ENCODE measurements at regions not wholly inside any gene's neighbourhood (a gene's known extent, or its start where the extent isn't known, plus 50 kb on each side); places are given as distances from the start of the nearest gene placed in this dataset.

DNA sequence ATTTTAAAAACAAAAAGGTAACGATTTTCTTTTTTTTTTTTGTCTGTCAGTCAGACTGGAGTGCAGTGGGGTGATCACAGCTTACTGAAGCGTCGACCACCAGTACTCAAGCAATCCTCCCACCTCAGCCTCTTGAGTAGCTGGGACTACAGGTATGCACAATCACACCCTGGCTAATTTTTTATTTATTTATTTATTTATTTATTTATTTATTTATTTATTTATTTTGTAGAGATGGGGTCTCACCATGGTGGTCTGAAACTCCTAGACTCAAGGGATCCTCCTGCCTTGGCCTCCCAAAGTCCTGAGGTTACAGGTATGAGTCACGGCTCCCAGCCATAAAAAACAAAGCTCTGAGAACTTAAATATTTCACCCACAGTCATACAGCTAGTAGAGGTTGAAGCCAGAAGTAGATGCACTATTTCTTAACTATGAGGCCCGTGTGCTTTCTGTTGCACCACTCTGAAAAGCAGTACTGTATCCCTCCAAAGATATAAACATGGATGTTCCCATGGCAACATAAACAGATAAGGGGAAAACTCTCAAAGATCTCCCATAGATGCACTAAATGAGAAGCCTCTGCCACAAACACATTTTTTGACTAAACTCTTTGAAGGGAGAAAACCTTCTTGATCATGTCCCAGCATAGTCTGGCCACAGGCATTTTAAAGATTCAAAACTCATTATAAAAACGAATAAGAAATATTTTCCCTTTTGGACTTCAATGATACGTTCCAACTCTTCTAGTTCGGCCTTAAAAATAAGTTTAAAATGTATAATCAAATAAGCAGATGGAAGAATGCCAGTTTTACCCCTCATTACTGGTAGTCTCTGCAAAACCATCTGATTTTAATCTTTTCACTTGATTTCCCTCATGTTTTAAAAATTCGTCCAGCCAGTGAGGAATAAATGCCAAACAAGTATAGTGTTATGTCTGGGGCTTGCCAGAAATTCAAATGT is 162.3 kb upstream of the ARHGEF26 start:
- Histone ChIP-seq H3K9me3 (no peaks in the 10 kb centered on the region), H3K36me3 (replicated peaks) (no peaks in the 10 kb centered on the region), H3K27me3 (ENCODE audit: low read depth) (0 out of 2 replicates have a peak, but pooled peaks cover 5% of the 10 kb centered on the region), H3K4me1 (no peaks in the 10 kb centered on the region), H3K4me3 (no peak overlapping the region)
- in situ Hi-C loops (cut with MboI; ENCODE audit: low sequenced_read_pairs), result loop anchor here (25.0 kb wide), 1 partner anchor 922 kb away; no protein-coding TSS in a partner anchor
- no peak for DNase-seq (ENCODE audit: low spot score in 2 of 2)

DNA sequence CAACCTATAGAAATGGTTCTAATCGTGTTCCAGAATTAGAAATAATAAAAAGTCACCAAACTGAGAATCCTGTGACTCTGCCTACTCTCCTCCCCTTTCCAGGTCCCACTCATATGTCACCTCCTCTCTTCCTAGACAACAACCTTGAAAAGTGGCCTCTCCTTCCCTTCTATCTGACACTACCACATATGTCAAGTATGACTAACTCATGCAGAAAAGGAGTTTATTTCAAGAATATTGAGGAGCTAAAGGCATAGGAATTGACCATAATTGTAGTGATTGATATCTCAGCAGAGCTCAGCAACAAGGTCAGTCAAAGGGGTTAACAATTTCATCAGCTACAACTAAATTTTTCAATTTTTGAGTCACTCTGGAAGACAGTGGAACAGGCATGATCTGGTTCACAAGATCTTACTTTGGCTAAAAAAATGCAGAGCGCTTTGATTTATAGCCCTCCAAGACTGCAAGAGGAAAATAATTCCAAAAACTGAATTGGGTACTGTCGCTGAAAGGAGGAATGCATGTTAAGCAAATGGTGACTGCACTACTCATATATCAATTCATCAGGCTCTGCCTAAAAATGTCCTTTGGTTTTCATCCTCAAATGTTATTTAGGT is 160.6 kb upstream of the ARHGEF26 start:
- in situ Hi-C loops (cut with MboI; ENCODE audit: low sequenced_read_pairs), result loop anchor here (25.0 kb wide), 1 partner anchor 923 kb away; no protein-coding TSS in a partner anchor

DNA sequence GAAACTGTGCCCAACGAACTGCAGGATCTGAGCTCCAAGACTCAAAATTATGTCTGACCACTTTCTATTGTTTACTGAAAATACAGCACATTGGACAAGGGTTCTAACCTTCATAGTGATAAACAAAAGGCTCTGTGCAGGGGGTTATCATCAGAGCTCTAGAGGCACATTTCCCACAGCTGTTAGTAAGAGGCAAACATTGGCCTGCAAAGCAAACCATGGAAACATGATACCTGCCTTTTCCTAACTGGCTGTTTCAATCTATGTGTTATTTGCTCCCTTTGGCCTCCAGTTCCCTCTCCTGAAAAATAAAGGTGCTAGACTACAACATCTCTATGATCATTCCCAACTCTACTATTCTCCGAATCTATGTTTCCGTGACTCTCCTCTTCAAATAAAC is 159.7 kb upstream of the ARHGEF26 start:
- no peaks in the 10 kb centered on the region for H3K9me3 ChIP-seq
- DNase-seq (ENCODE audit: low spot score in 2 of 2), result no peak
- 0 out of 2 replicates have a peak, but pooled peaks cover 5% of the 10 kb centered on the region for H3K27me3 ChIP-seq (ENCODE audit: low read depth)
- no peak overlapping the region for H3K4me3 ChIP-seq
- in situ Hi-C loops (cut with MboI; ENCODE audit: low sequenced_read_pairs), result loop anchor here (25.0 kb wide), 1 partner anchor 924 kb away; no protein-coding TSS in a partner anchor
- H3K4me1 ChIP-seq, result no peaks in the 10 kb centered on the region
- no peaks in the 10 kb centered on the region for H3K36me3 ChIP-seq (replicated peaks)

More for the DNA sequence above, 160.6 kb upstream of the ARHGEF26 start:
- Histone ChIP-seq H3K27me3 (ENCODE audit: low read depth) (0 out of 2 replicates have a peak, but pooled peaks cover 5% of the 10 kb centered on the region), H3K36me3 (replicated peaks) (no peaks in the 10 kb centered on the region), H3K4me3 (no peak overlapping the region), H3K9me3 (no peaks in the 10 kb centered on the region), H3K4me1 (no peaks in the 10 kb centered on the region)
- no peak for DNase-seq (ENCODE audit: low spot score in 2 of 2)

DNA sequence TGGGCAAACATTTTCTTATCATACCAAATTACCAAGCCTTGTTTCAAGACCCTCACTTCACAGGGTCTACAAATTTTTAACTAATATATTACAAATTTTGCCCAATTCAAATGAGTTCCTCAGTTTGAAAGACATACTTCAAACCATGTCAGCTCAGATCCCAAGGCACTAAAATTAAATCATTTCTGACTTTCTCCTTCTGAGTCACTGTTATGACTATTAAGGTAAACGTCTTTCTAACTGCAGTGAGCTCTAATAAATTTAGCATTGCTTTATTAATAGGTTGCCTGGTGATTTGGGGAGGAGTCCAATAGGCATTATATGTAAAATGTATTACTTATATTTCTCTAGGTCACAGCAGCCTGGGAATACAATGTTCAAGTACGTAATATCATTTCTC is 158.2 kb upstream of the ARHGEF26 start:
- H3K4me3 ChIP-seq, result no peak overlapping the region
- no peaks in the 10 kb centered on the region for H3K36me3 ChIP-seq (replicated peaks)
- in situ Hi-C loops (cut with MboI; ENCODE audit: low sequenced_read_pairs), result loop anchor here (25.0 kb wide), 1 partner anchor 926 kb away; no protein-coding TSS in a partner anchor
- no peaks in the 10 kb centered on the region for H3K4me1 ChIP-seq
- H3K27me3 ChIP-seq (ENCODE audit: low read depth), result 0 out of 2 replicates have a peak, but pooled peaks cover 5% of the 10 kb centered on the region
- H3K9me3 ChIP-seq, result no peaks in the 10 kb centered on the region
- DNase-seq (ENCODE audit: low spot score in 2 of 2), result no peak

DNA sequence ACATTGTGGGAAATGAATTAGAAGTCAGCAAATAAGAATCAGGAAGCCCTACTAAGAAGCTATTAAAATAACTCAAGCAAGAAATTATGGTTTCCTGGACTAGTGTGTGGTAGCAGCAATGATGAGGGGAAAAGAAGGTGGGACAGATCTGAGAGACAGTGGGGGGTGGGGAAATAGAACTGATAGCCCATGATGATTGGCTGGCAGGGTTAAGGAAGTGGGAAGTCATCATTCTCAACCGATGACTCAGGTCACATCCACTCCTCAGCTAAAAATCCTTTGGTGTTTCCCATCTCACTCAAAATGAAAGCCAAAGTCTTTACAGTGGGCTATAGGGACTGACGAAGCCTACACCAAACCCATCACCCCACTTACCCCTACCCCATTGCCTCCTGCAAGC is 153.9 kb upstream of the ARHGEF26 start:
- no peak for DNase-seq (ENCODE audit: low spot score in 2 of 2)
- Histone ChIP-seq H3K4me3 (no peak overlapping the region), H3K9me3 (no peaks in the 10 kb centered on the region), H3K36me3 (replicated peaks) (no peaks in the 10 kb centered on the region), H3K4me1 (no peaks in the 10 kb centered on the region; the same call in 1 of the 2 replicates), H3K27me3 (ENCODE audit: low read depth) (0 out of 2 replicates have a peak, but pooled peaks cover 5% of the 10 kb centered on the region)
- in situ Hi-C loops (cut with MboI; ENCODE audit: low sequenced_read_pairs), result loop anchor here (25.0 kb wide), 1 partner anchor 930 kb away; no protein-coding TSS in a partner anchor

DNA sequence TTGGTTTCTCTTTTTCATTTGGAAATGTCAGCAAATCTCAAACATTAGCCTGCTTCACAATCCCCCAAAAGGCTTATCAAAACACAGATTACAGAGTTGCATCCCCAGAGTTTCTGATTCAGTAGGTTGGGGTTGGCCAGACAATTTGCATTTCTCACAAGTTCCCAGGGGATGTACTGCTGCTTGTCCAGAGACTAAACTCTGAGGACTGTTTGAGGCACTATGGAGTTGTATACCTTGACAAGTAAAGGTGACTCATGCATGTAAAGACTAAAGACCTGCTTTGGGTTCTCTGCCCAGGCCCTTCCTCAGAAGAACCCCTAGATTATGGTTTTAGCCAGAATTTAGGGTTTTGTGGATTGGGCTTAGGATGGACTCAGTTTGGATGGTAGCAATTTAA is 151.1 kb upstream of the ARHGEF26 start:
- Histone ChIP-seq H3K4me1 (no peaks in the 10 kb centered on the region; the same call in 1 of the 2 replicates), H3K4me3 (no peak overlapping the region), H3K9me3 (no peaks in the 10 kb centered on the region), H3K27me3 (ENCODE audit: low read depth) (no peaks in the 10 kb centered on the region), H3K36me3 (replicated peaks) (no peaks in the 10 kb centered on the region)
- in situ Hi-C loops (cut with MboI; ENCODE audit: low sequenced_read_pairs), result loop anchor here (25.0 kb wide), 1 partner anchor 933 kb away; no protein-coding TSS in a partner anchor
- no peak for DNase-seq (ENCODE audit: low spot score in 2 of 2)

DNA sequence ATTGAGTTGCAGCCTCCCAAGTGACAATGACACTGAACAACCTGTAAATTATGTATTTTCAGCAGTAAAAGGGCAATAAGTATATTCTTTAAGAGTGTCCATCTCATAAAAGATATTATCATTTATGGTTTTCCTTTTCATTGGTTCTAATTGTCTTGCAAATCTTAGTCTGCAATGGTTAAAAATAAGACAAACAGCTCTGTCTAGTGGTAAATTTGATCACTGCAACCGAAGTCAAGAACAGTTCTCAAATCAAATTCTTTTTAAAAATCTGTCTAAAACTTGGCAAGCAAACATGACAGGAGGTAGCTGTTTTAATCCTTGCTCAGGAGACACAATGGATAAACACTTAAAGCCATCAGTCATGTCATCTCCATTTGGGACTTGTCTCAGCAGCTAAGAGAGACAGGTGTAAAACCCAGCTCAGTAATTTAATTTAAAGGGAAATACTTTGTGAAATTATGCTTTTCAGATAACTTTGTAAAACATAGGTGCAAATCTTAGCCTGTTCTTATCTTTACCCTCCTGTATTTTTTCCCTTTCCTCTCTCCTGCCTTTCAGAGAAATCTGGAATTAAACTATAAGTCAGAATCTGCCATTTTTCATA is 150.3 kb upstream of the ARHGEF26 start:
- DNase-seq (ENCODE audit: low spot score in 2 of 2), result peak in 1 of 2 experiments; percentile 38
- no peaks in the 10 kb centered on the region for H3K36me3 ChIP-seq (replicated peaks)
- H3K9me3 ChIP-seq, result no peaks in the 10 kb centered on the region
- H3K4me1 ChIP-seq, result no peaks in the 10 kb centered on the region; the same call in 1 of the 2 replicates
- H3K27me3 ChIP-seq (ENCODE audit: low read depth), result no peaks in the 10 kb centered on the region
- no peak overlapping the region for H3K4me3 ChIP-seq
- in situ Hi-C loops (cut with MboI; ENCODE audit: low sequenced_read_pairs), result loop anchor here (25.0 kb wide), 1 partner anchor 934 kb away; no protein-coding TSS in a partner anchor

DNA sequence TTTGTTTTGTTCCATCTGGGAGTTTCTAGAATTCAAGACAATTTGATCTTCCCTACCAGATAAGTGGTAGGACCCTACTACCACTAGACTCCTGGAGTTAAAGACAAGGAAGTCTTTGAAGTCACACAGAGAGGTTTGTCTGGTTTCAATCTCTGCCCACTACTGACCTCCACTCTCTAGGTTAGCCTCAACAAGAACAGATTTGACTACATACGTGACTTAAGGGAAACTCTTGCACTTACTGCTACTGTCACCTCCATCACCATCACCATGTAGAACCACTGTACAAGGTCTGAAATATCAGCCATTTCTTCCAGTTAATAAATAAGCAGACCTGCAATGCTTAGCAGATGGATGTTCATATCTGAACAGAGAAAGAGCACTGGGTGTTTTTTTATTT is 148.3 kb upstream of the ARHGEF26 start:
- no peak for DNase-seq (ENCODE audit: low spot score in 2 of 2)
- Histone ChIP-seq H3K36me3 (replicated peaks) (no peaks in the 10 kb centered on the region), H3K4me1 (no peaks in the 10 kb centered on the region; the same call in 1 of the 2 replicates), H3K27me3 (ENCODE audit: low read depth) (no peaks in the 10 kb centered on the region), H3K4me3 (no peak overlapping the region), H3K9me3 (no peaks in the 10 kb centered on the region)
- in situ Hi-C loops (cut with MboI; ENCODE audit: low sequenced_read_pairs), result loop anchor here (25.0 kb wide), 1 partner anchor 936 kb away; no protein-coding TSS in a partner anchor

DNA sequence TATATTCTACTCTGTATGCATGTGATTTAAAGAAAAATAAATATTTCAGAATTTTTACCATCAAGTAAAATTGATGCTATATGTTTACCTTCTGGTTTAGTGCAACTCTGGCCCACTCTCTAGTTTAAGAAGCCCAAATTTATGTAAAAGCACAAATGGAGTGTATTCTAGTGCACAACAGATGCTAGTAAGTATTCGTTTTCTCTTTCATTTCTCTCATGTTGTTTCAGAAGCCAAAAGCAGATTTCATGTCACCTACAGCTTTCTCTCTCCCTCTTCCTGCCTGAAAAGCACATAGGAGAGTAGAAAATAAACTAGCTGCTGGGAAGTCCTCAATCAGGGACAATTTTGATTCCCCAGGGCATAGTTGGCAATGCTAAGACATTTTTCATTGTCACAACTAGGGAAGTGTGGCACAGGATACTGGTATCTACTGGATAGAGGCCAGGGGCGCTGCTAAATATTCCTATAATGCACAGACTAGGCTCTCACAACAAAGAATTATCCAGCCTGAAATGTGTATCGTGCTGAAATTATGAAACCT is 147.4 kb upstream of the ARHGEF26 start:
- Histone ChIP-seq H3K27me3 (ENCODE audit: low read depth) (no peaks in the 10 kb centered on the region), H3K36me3 (replicated peaks) (no peaks in the 10 kb centered on the region), H3K9me3 (no peaks in the 10 kb centered on the region), H3K4me3 (no peak overlapping the region), H3K4me1 (no peaks in the 10 kb centered on the region; the same call in 1 of the 2 replicates)
- in situ Hi-C loops (cut with MboI; ENCODE audit: low sequenced_read_pairs), result loop anchor here (25.0 kb wide), 1 partner anchor 936 kb away; no protein-coding TSS in a partner anchor
- no peak for DNase-seq (ENCODE audit: low spot score in 2 of 2)

DNA sequence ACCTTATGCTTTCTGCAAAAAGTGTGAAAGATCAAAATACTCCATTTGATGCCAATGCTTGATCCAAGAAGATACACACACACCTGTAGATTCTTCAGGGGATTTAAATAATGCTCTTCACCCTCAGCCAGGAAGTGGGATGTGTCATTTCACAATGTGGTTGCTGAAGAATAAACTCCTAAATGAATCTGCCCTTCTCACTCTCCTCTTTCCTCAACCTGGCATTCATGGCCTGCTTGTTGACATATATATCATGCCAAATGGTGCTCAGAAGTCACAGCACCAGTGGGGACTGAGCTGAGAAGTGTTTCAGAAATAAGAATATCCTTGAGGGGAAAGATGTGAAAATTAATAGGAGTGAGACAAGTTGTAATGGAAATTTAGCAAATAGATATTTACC is 146.6 kb upstream of the ARHGEF26 start:
- in situ Hi-C loops (cut with MboI; ENCODE audit: low sequenced_read_pairs), result loop anchor here (25.0 kb wide), 1 partner anchor 937 kb away; no protein-coding TSS in a partner anchor
- Histone ChIP-seq H3K9me3 (no peaks in the 10 kb centered on the region), H3K36me3 (replicated peaks) (no peaks in the 10 kb centered on the region), H3K4me3 (no peak overlapping the region), H3K27me3 (ENCODE audit: low read depth) (no peaks in the 10 kb centered on the region), H3K4me1 (no peaks in the 10 kb centered on the region; the same call in 1 of the 2 replicates)
- no peak for DNase-seq (ENCODE audit: low spot score in 2 of 2)

DNA sequence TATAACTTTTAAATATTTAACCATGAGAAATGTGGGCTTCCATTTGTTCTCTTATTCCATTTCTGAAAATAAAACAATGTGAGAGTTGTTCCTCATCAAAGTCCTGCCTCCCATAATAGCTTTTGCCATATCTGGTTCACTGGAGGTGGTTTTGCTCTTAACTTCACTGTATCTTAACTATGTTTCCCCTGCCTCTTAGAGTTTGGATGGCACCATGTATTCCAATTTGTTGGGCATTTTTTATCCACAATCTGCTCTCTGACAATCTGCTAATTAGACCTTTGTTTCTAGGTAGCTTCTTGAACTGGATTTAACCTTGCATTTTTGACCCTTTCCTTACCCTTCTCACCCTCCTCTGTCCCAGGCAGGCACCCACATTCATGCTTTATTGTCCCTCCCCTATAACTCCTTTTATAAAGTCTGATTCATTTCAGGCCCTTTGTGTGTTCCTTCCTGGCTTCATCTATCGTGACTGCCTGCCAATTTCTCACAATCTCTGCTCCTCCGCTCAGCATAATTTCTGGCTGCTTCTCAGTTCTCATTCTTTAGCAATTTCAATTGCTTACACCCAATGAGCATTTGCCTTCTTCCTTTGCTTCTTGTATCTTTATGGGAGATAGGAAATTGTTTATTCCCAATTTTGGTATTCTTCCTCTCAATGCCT is 144.2 kb upstream of the ARHGEF26 start:
- no peak overlapping the region for H3K4me3 ChIP-seq
- in situ Hi-C loops (cut with MboI; ENCODE audit: low sequenced_read_pairs), result no loop called here
- no peaks in the 10 kb centered on the region for H3K4me1 ChIP-seq
- H3K9me3 ChIP-seq, result no peaks in the 10 kb centered on the region
- no peak for DNase-seq (ENCODE audit: low spot score in 2 of 2)
- no peaks in the 10 kb centered on the region for H3K36me3 ChIP-seq (replicated peaks)
- no peaks in the 10 kb centered on the region for H3K27me3 ChIP-seq (ENCODE audit: low read depth)

DNA sequence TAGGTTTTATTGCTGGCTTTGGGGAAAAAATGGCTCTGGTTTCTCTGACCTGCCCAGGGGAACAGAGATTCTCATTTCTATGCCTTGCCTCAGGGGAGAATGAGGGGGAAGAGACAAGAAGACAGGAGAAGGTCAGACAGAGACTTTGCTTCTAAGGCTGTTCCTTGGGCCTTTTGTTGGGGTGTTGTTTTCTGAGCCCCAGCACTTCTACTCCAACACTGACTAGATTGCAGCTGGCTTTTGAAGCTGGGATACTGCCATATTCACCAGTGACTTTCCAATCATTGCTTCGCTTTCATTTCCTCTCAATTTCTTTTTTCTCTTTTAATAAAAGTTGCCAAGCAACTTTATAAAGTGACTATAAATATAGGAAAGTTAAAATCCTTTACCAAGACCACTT is 143.2 kb upstream of the ARHGEF26 start:
- Histone ChIP-seq H3K9me3 (no peaks in the 10 kb centered on the region), H3K4me1 (no peaks in the 10 kb centered on the region), H3K4me3 (no peak overlapping the region), H3K36me3 (replicated peaks) (no peaks in the 10 kb centered on the region), H3K27me3 (ENCODE audit: low read depth) (no peaks in the 10 kb centered on the region)
- in situ Hi-C loops (cut with MboI; ENCODE audit: low sequenced_read_pairs), result no loop called here
- DNase-seq (ENCODE audit: low spot score in 2 of 2), result no peak

Data from HAP-1 (cell line).